ENCODE measurements at regions not wholly inside any gene's neighbourhood (a gene's known extent, or its start where the extent isn't known, plus 50 kb on each side); places are given as distances from the start of the nearest gene placed in this dataset.

DNA sequence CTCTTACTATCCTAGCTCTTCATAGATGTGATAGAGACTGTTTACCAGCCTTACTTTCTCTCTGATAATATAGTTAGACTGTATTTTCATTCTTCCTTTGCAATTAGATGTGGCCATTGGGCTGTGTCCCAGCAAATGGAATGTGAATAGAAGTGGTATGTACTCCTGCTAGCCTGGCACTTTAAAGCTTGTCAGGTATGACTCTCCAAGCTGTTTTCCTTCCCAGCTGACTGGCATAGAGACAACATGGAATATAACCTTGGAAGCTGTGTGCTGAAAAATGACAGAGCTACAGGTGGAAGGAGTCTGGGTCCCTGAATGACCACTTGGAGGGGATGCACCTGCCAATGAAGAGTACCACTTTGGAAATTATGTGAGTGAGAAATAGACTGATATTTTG is 116.2 kb downstream of the DIRAS2 start:
- TF ChIP-seq POLR2A (IDR thresholded peaks at IDR 0.05; ENCODE audit: borderline replicate concordance, extremely low read depth, insufficient read depth, insufficient read length): no peak
- TF ChIP-seq, protein P1, sequence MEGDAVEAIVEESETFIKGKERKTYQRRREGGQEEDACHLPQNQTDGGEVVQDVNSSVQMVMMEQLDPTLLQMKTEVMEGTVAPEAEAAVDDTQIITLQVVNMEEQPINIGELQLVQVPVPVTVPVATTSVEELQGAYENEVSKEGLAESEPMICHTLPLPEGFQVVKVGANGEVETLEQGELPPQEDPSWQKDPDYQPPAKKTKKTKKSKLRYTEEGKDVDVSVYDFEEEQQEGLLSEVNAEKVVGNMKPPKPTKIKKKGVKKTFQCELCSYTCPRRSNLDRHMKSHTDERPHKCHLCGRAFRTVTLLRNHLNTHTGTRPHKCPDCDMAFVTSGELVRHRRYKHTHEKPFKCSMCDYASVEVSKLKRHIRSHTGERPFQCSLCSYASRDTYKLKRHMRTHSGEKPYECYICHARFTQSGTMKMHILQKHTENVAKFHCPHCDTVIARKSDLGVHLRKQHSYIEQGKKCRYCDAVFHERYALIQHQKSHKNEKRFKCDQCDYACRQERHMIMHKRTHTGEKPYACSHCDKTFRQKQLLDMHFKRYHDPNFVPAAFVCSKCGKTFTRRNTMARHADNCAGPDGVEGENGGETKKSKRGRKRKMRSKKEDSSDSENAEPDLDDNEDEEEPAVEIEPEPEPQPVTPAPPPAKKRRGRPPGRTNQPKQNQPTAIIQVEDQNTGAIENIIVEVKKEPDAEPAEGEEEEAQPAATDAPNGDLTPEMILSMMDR (IDR thresholded peaks at IDR 0.05 in 2 of 3, conservative IDR thresholded peaks at IDR 0.05 in 1 of 3; ENCODE audit: borderline replicate concordance in 1 of 3, insufficient read depth in 1 of 3, low read depth in 2 of 3, low read length in 2 of 3): no peak
